ENCODE measurements at regions not wholly inside any gene's neighbourhood (a gene's known extent, or its start where the extent isn't known, plus 50 kb on each side); places are given as distances from the start of the nearest gene placed in this dataset.

DNA sequence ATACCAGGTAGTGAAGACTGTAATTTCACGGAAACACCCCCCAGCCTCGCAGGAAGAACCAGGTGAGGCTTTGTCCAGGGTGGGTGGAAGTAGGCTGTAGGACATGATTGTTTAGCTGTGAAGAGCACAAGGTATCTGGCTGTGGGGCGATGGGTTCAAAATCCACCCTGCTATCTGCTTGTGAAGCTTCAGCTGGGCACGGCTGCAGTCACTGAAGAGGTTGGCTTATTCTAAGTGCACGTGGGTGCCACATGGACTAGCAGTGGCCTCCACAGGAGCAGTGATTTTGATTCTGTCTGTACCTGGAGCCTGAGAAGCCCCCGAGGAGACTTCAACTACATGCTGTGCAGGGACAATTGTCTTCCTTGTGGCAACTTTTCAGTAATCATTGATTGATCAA, 254.1 kb downstream of the FGF9 start:
- no peak overlapping the region for H3K23ac ChIP-seq (ENCODE audit: insufficient read length, low read depth, low read length)
- H3K27ac Mint-ChIP-seq = peak overlapping the region in 1 of 3 experiments; percentile 58; a peak in 4 of 7 replicates

More for the DNA sequence above, 254.1 kb downstream of the FGF9 start:
- no peak overlapping the region for H3T11ph ChIP-seq (ENCODE audit: low read length)
- Mint-ChIP-seq H3K27me3 (ENCODE audit: low read depth) (peaks cover 4% of the 10 kb centered on the region), H3K4me1 (peaks cover 30 to 45% of the 10 kb centered on the region in 2 experiments), H3K36me3 (ENCODE audit: insufficient read depth in 1 of 3, low read depth in 3 of 3) (peaks cover 3 to 7% (median 7%) of the 10 kb centered on the region in 3 experiments; a peak in 4 of 7 replicates), H3K4me3 (no peak overlapping the region), H3K9me3 (peaks cover 6 to 12% of the 10 kb centered on the region in 2 experiments; a peak in 4 of 5 replicates)
- H3K79me1 ChIP-seq (ENCODE audit: insufficient read depth, low read depth, low read length, poor library complexity, severe bottlenecking) = no peaks in the 10 kb centered on the region
- peaks cover 15% of the 10 kb centered on the region for H3K4me1 ChIP-seq (ENCODE audit: insufficient read depth, low read length)
- peak overlapping the region; percentile 26 for H2BK120ac ChIP-seq (ENCODE audit: low read depth, low read length, poor library complexity, severe bottlenecking)
- H2AK5ac ChIP-seq (ENCODE audit: insufficient read length, low read length) = peak overlapping the region; percentile 28
- H2BK20ac ChIP-seq (ENCODE audit: low read depth, low read length, poor library complexity, severe bottlenecking) = no peak overlapping the region
- no CpG with 5 or more reads among the region's 6 CpGs for WGBS (ENCODE audit: extremely low coverage, insufficient read length, low lambda C conversion rate)
- no peak overlapping the region for H3K56ac ChIP-seq (ENCODE audit: insufficient read length, low read depth, low read length)
- H3K18ac ChIP-seq (ENCODE audit: insufficient read length, low read depth, low read length) = peak overlapping the region; percentile 45
- H4K20me1 ChIP-seq (ENCODE audit: control insufficient read depth, insufficient read depth, insufficient read length) = no peaks in the 10 kb centered on the region
- TF ChIP-seq, protein P1, sequence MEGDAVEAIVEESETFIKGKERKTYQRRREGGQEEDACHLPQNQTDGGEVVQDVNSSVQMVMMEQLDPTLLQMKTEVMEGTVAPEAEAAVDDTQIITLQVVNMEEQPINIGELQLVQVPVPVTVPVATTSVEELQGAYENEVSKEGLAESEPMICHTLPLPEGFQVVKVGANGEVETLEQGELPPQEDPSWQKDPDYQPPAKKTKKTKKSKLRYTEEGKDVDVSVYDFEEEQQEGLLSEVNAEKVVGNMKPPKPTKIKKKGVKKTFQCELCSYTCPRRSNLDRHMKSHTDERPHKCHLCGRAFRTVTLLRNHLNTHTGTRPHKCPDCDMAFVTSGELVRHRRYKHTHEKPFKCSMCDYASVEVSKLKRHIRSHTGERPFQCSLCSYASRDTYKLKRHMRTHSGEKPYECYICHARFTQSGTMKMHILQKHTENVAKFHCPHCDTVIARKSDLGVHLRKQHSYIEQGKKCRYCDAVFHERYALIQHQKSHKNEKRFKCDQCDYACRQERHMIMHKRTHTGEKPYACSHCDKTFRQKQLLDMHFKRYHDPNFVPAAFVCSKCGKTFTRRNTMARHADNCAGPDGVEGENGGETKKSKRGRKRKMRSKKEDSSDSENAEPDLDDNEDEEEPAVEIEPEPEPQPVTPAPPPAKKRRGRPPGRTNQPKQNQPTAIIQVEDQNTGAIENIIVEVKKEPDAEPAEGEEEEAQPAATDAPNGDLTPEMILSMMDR (conservative IDR thresholded peaks at IDR 0.05) = no peak
- peak overlapping the region; percentile 67 for H4K5ac ChIP-seq (ENCODE audit: insufficient read length, low read depth, low read length)
- H2BK15ac ChIP-seq (ENCODE audit: low read depth, low read length) = no peak overlapping the region
- peak overlapping the region; percentile 90 for H3K27ac ChIP-seq (ENCODE audit: insufficient read length, low read depth, low read length)
- H3K4me2 ChIP-seq (ENCODE audit: insufficient read depth, insufficient read length, low read length) = no peak overlapping the region
- H3K9me3 ChIP-seq (ENCODE audit: control insufficient read depth, low read depth, low read length) = no peaks in the 10 kb centered on the region
- no peak overlapping the region; the same call in 1 of the 2 replicates for H3K14ac ChIP-seq (ENCODE audit: insufficient read depth, low read length)
- peak overlapping the region; percentile 74 for H4K91ac ChIP-seq (ENCODE audit: insufficient read length, low read depth, low read length)
- H3K9ac ChIP-seq (ENCODE audit: extremely low read depth, insufficient read length, low read length) = no peak overlapping the region
- H2BK5ac ChIP-seq (ENCODE audit: insufficient read length, low read length) = no peak overlapping the region
- no peaks in the 10 kb centered on the region for H3K27me3 ChIP-seq (ENCODE audit: insufficient read depth, low read length)
- no peak for DNase-seq
- peak overlapping the region; percentile 24; the same call in 1 of the 2 replicates for H3K4ac ChIP-seq (ENCODE audit: low read depth, low read length)
- no peaks in the 10 kb centered on the region for H3K23me2 ChIP-seq (ENCODE audit: insufficient read length, low read depth, low read length, poor library complexity, severe bottlenecking)
- H4K8ac ChIP-seq (replicated peaks; ENCODE audit: insufficient read length, low read depth, low read length) = no peak overlapping the region
- no peak overlapping the region for H2AFZ ChIP-seq (ENCODE audit: low read length)
- H3K79me2 ChIP-seq (ENCODE audit: insufficient read depth, low read length) = no peaks in the 10 kb centered on the region
- peak overlapping the region; percentile 92 for H2BK12ac ChIP-seq (ENCODE audit: insufficient read length, low read depth, low read length)
